ENCODE measurements at regions not wholly inside any gene's neighbourhood (a gene's known extent, or its start where the extent isn't known, plus 50 kb on each side); places are given as distances from the start of the nearest gene placed in this dataset.

GRCh38 chr9:90737742-90738141 is 63.9 kb upstream of the SYK start:
- Histone ChIP-seq H4K20me1 (ENCODE audit: insufficient read depth) (no peaks in the 10 kb centered on the region), H3K9me3 (no peaks in the 10 kb centered on the region), H3K4me3 (ENCODE audit: low read depth in 2 of 2, low read length in 1 of 2) (no peak overlapping the region), H3K4me2 (no peak overlapping the region), H3K27me3 (ENCODE audit: insufficient read depth) (no peaks in the 10 kb centered on the region), H3K4me1 (ENCODE audit: control insufficient read depth in 1 of 2, insufficient read depth in 2 of 2, low read depth in 1 of 2, low read length in 1 of 2) (no peaks in the 10 kb centered on the region), H3K9ac (no peak overlapping the region), H2AFZ (ENCODE audit: low read depth) (no peak overlapping the region), H3F3A (replicated peaks; ENCODE audit: insufficient read depth) (no peaks in the 10 kb centered on the region), H3K27ac (ENCODE audit: low read depth in 2 of 2, low read length in 1 of 2) (no peak overlapping the region), H3K9me2 (no peaks in the 10 kb centered on the region), H3K79me2 (ENCODE audit: insufficient read depth) (no peaks in the 10 kb centered on the region), H3K36me3 (replicated peaks in 1 of 2; ENCODE audit: control insufficient read depth in 1 of 2, insufficient read depth in 2 of 2, low read length in 1 of 2) (no peaks in the 10 kb centered on the region)
- DNase-seq = no peak
- 3% methylated on average over 1 of the region's 1 CpG for WGBS (ENCODE audit: low lambda C conversion rate)
- TF ChIP-seq TEAD4 (IDR thresholded peaks at IDR 0.05; ENCODE audit: borderline replicate concordance, insufficient read depth) = no peak
- TF ChIP-seq MEF2A (IDR thresholded peaks at IDR 0.05; ENCODE audit: borderline replicate concordance, low read depth) = no peak
- no peak for TF ChIP-seq EP300 (IDR thresholded peaks at IDR 0.05; ENCODE audit: borderline replicate concordance in 1 of 2, low read depth in 1 of 2, low read length in 1 of 2)
- TF ChIP-seq CHD2 (IDR thresholded peaks at IDR 0.05; ENCODE audit: low read length, partially characterized antibody) = no peak
- no peak for TF ChIP-seq GATA2 (CRISPR knock-in tag; IDR thresholded peaks at IDR 0.05)
- no peak for TF ChIP-seq ZBTB33 (IDR thresholded peaks at IDR 0.05; ENCODE audit: borderline replicate concordance, low read depth)
- no peak for TF ChIP-seq SMC3 (IDR thresholded peaks at IDR 0.05; ENCODE audit: low read depth, low read length)
- TF ChIP-seq USF2 (IDR thresholded peaks at IDR 0.05; ENCODE audit: borderline replicate concordance, low read depth, low read length) = no peak
- POLR2A ChIA-PET = no interaction called here
- CTCF ChIA-PET = interaction anchor here (1.5 kb wide), 1 partner anchor 18 kb away, joined by 3 read pairs; no protein-coding TSS in a partner anchor

GRCh38 chr9:90735952-90736351 is 65.7 kb upstream of the SYK start:
- CTCF ChIA-PET = no interaction called here
- H3K9ac ChIP-seq = no peak overlapping the region

More at GRCh38 chr9:90735952-90736351, 65.7 kb upstream of the SYK start:
- H2AFZ ChIP-seq (ENCODE audit: low read depth) = no peak overlapping the region
- 26% methylated on average over 1 of the region's 1 CpG for WGBS (ENCODE audit: low lambda C conversion rate)
- POLR2A ChIA-PET = no interaction called here
- no peaks in the 10 kb centered on the region for H3K4me1 ChIP-seq (ENCODE audit: control insufficient read depth in 1 of 2, insufficient read depth in 2 of 2, low read depth in 1 of 2, low read length in 1 of 2)
- no peak for DNase-seq
- no peak overlapping the region for H3K27ac ChIP-seq (ENCODE audit: low read depth in 2 of 2, low read length in 1 of 2)
- no peak overlapping the region for H3K4me2 ChIP-seq
- H3K79me2 ChIP-seq (ENCODE audit: insufficient read depth) = no peaks in the 10 kb centered on the region
- no peaks in the 10 kb centered on the region for H3F3A ChIP-seq (replicated peaks; ENCODE audit: insufficient read depth)
- H3K4me3 ChIP-seq (ENCODE audit: low read depth in 2 of 2, low read length in 1 of 2) = no peak overlapping the region
- no peak for TF ChIP-seq ZBTB33 (IDR thresholded peaks at IDR 0.05; ENCODE audit: borderline replicate concordance, low read depth)
- H4K20me1 ChIP-seq (ENCODE audit: insufficient read depth) = no peaks in the 10 kb centered on the region
- H3K36me3 ChIP-seq (replicated peaks in 1 of 2; ENCODE audit: control insufficient read depth in 1 of 2, insufficient read depth in 2 of 2, low read length in 1 of 2) = no peaks in the 10 kb centered on the region
- H3K27me3 ChIP-seq (ENCODE audit: insufficient read depth) = no peaks in the 10 kb centered on the region
- no peaks in the 10 kb centered on the region for H3K9me3 ChIP-seq
- H3K9me2 ChIP-seq = no peaks in the 10 kb centered on the region
